ENCODE measurements at regions not wholly inside any gene's neighbourhood (a gene's known extent, or its start where the extent isn't known, plus 50 kb on each side); places are given as distances from the start of the nearest gene placed in this dataset.

DNA sequence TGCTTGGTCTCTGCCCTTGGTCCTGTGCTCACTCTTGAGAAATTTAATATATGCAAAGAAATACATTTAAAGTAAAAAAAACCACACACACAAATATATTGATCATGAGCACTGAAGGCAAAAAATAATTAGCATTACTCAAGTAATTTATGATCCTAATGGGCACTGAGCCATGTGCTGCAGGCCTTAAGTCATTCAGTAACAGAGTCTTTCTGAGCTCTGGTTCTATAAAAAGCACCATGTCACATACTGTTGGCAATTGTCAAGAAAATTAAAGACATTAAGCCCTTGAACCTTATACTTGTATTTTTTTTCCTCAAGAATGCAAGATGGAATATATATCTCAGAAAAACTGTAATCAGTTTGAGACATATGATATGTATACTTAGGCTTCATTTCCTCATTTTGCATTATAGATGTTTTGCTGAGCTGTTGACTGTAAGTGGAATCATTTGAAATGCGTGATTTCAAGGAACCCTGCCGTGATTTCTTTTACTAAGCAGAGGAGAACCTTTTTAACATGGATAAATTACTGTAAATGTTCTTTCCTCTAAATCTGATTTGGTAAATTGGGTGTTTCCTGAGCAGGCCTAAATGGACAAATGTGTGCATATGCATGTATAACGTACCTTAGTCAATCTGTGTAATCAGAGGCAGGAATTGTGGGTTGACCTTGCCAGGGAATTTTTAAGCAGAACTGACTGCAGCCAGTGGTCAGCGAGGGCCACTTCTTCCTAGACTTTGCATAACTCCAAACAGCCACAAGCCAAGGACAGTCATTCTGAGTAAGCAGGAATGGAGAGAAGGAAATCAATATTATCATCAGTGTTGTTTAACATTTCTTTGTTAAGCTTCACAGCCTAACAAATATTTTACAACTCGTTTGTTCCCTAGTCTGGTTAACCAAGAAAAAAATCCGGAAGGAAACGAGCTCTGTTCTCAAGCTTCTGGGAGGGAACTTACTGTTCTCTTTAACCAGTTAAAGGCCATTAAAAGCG, 191.5 kb upstream of the ATP5MC3 start:
- TF ChIP-seq BHLHE40 (IDR thresholded peaks at IDR 0.05; ENCODE audit: low read depth, low read length) (no peak), KDM1A (IDR thresholded peaks at IDR 0.05; ENCODE audit: low read depth) (no peak), CBX8 (IDR thresholded peaks at IDR 0.05) (no peak), POLR2A (IDR thresholded peaks at IDR 0.05; ENCODE audit: low read length) (no peak), RNF2 (IDR thresholded peaks at IDR 0.05; ENCODE audit: borderline replicate concordance, low read depth) (no peak), JUN (IDR thresholded peaks at IDR 0.05) (no peak), CHD2 (IDR thresholded peaks at IDR 0.05; ENCODE audit: low read length, partially characterized antibody) (no peak)
- TF ChIP-seq, protein P1, sequence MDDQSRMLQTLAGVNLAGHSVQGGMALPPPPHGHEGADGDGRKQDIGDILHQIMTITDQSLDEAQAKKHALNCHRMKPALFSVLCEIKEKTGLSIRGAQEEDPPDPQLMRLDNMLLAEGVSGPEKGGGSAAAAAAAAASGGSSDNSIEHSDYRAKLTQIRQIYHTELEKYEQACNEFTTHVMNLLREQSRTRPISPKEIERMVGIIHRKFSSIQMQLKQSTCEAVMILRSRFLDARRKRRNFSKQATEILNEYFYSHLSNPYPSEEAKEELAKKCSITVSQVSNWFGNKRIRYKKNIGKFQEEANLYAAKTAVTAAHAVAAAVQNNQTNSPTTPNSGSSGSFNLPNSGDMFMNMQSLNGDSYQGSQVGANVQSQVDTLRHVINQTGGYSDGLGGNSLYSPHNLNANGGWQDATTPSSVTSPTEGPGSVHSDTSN (IDR thresholded peaks at IDR 0.05) = no peak
- TF ChIP-seq, protein P2, sequence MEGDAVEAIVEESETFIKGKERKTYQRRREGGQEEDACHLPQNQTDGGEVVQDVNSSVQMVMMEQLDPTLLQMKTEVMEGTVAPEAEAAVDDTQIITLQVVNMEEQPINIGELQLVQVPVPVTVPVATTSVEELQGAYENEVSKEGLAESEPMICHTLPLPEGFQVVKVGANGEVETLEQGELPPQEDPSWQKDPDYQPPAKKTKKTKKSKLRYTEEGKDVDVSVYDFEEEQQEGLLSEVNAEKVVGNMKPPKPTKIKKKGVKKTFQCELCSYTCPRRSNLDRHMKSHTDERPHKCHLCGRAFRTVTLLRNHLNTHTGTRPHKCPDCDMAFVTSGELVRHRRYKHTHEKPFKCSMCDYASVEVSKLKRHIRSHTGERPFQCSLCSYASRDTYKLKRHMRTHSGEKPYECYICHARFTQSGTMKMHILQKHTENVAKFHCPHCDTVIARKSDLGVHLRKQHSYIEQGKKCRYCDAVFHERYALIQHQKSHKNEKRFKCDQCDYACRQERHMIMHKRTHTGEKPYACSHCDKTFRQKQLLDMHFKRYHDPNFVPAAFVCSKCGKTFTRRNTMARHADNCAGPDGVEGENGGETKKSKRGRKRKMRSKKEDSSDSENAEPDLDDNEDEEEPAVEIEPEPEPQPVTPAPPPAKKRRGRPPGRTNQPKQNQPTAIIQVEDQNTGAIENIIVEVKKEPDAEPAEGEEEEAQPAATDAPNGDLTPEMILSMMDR (IDR thresholded peaks at IDR 0.05) = no peak
- TF ChIP-seq, protein P3, sequence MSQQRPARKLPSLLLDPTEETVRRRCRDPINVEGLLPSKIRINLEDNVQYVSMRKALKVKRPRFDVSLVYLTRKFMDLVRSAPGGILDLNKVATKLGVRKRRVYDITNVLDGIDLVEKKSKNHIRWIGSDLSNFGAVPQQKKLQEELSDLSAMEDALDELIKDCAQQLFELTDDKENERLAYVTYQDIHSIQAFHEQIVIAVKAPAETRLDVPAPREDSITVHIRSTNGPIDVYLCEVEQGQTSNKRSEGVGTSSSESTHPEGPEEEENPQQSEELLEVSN (IDR thresholded peaks at IDR 0.05; ENCODE audit: borderline replicate concordance, low read depth) = no peak
- TF ChIP-seq, protein P4, sequence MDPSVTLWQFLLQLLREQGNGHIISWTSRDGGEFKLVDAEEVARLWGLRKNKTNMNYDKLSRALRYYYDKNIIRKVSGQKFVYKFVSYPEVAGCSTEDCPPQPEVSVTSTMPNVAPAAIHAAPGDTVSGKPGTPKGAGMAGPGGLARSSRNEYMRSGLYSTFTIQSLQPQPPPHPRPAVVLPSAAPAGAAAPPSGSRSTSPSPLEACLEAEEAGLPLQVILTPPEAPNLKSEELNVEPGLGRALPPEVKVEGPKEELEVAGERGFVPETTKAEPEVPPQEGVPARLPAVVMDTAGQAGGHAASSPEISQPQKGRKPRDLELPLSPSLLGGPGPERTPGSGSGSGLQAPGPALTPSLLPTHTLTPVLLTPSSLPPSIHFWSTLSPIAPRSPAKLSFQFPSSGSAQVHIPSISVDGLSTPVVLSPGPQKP (IDR thresholded peaks at IDR 0.05; ENCODE audit: low read depth, low read length) = no peak
